ENCODE measurements at regions not wholly inside any gene's neighbourhood (a gene's known extent, or its start where the extent isn't known, plus 50 kb on each side); places are given as distances from the start of the nearest gene placed in this dataset.
"Not testable (repeated sequence)": the region's sequence is repeated elsewhere in the genome, so short reads cannot be mapped to it uniquely, and the experiment has no call there.

DNA sequence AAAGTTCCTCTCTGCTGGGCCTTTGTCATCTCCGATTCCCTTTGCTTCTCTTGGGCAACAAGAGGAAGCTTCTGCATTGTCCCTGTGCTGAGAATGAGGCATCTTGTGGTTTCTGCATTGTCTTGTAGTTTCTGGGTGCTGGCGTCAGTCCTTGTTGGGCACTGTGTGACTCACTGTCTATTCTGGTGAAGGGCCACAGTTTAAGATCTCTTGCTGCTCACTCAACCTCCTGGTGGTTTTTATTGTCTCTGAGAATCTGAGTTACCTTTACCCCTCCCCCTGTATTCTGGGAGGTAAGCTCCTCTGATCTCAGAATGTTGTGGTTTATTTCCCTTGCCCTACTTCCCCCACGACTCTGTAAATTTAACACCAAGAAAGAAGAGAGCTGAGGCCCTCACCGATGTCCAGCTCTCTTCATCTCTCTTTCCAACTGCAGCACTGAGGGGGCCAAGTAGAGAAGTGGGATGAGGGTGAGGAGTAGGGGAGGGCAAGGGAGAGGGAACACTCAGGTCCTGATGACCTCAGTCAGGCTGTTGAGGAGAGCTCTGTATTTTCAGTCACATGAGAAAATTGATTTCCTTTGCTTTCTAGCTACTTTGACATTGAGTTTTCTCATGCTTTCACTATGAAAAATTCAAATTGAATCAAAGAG is 441.6 kb upstream of the PITX2 start:
- TF ChIP-seq, protein P1, sequence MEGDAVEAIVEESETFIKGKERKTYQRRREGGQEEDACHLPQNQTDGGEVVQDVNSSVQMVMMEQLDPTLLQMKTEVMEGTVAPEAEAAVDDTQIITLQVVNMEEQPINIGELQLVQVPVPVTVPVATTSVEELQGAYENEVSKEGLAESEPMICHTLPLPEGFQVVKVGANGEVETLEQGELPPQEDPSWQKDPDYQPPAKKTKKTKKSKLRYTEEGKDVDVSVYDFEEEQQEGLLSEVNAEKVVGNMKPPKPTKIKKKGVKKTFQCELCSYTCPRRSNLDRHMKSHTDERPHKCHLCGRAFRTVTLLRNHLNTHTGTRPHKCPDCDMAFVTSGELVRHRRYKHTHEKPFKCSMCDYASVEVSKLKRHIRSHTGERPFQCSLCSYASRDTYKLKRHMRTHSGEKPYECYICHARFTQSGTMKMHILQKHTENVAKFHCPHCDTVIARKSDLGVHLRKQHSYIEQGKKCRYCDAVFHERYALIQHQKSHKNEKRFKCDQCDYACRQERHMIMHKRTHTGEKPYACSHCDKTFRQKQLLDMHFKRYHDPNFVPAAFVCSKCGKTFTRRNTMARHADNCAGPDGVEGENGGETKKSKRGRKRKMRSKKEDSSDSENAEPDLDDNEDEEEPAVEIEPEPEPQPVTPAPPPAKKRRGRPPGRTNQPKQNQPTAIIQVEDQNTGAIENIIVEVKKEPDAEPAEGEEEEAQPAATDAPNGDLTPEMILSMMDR (conservative IDR thresholded peaks at IDR 0.05; ENCODE audit: low read depth, low read length): no peak
- H3K4me3 ChIP-seq (ENCODE audit: low read depth, low read length): no peak overlapping the region
- DNase-seq (ENCODE audit: low read depth): peak; percentile 88

DNA sequence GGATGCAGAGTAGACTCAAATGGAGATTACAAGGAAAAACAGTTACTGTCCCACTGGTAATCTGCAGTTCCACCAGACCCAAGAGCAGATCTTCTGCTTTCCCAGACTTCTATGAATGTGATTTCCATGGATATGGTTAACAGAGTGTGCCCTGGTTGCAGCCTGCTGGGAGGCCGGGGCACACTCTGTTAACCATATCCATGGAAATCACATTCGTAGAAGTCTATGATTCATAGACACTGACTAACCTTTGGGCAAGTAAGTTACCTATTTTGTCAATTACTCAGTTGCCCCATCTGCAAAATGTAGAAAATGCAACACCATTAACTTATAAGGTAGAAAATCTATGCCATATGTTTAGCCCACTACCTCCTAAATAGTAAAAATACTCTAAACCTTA is 443.1 kb upstream of the PITX2 start:
- H3K4me3 ChIP-seq (ENCODE audit: low read depth, low read length): no peak overlapping the region
- TF ChIP-seq, protein P1 (conservative IDR thresholded peaks at IDR 0.05; ENCODE audit: low read depth, low read length): no peak
- peak; percentile 70 for DNase-seq (ENCODE audit: low read depth)

DNA sequence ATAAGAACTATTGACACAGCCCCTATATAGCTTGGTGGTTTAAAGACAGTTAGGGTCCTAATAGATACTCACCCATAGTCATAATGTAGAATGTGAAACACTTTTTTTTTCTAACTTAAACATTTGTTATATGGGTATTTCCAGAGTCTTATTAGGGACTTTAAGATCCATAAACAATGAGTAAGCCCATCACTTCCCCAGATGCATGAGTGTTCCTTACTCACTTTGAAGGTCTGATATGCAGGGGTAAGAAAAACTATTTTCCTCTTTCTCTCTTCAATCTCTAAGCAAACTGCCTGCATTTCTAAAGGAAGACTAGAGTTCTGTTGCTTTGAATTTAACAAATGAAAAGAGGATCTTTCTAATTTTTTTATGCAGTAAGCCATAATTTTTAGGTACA is 443.6 kb upstream of the PITX2 start:
- DNase-seq (ENCODE audit: low read depth): peak; percentile 20
- TF ChIP-seq, protein P1 (conservative IDR thresholded peaks at IDR 0.05; ENCODE audit: low read depth, low read length): no peak
- H3K4me3 ChIP-seq (ENCODE audit: low read depth, low read length): no peak overlapping the region

DNA sequence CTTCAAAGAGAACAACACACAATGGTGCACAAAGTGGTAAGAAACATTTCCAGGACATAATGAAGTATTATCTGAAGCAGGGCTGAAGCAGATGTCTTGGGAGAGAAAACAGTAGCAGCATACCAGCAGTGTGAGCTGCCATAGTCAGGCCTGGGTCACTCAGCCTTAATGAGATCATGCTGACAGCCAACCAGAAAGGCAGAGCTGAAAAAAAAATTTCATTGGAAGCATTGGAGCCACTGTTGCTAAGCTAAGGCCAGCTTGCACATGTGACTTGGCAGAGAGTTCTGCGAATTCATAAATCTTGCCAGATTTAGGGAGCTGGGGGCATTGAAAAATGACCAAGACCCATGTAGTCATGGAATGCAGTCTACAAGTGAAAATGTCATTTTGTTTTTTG is 444.0 kb upstream of the PITX2 start:
- H3K4me3 ChIP-seq (ENCODE audit: low read depth, low read length): no peak overlapping the region
- peak; percentile 54 for DNase-seq (ENCODE audit: low read depth)
- TF ChIP-seq, protein P1 (conservative IDR thresholded peaks at IDR 0.05; ENCODE audit: low read depth, low read length): no peak

DNA sequence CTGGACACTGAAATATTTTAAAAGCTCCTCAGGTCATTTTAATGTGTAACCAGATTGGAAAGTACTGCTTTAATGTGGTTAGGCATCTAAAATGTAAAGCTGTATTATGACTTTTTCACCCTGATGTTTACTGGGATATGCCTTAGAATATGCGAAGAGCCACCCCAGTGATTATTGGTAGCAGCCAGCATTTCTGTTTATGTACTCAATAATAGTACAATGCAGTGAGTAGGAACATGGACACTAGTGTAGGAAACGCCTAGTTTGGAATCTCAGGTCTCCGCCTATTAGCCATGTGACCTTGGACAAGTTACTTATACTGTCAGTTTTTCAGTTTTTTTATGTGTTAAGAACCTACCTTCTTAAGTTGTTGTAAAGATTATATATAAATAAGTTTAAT is 446.0 kb upstream of the PITX2 start:
- TF ChIP-seq, protein P1 (conservative IDR thresholded peaks at IDR 0.05; ENCODE audit: low read depth, low read length): no peak
- DNase-seq (ENCODE audit: low read depth): no peak
- no peak overlapping the region for H3K4me3 ChIP-seq (ENCODE audit: low read depth, low read length)

DNA sequence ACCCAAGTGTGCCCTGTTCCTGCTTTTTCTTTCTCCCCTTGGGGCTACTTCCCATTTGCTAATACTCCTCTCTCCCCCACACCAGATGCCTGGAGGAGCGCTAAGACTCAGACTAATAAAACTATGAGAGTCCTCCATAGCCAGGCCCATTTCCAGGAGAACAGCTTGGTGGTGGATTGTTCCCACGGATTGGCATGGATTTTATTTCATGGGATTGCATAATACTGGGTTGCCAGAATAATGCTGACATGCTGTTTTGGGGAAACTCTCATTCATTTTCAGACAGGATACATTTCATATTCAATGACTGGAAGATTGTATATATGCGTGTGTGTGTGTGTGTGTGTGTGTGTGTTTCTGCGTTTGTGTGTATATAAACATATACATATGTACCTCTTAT is 447.5 kb upstream of the PITX2 start:
- DNase-seq (ENCODE audit: low read depth): no peak
- TF ChIP-seq, protein P1 (conservative IDR thresholded peaks at IDR 0.05; ENCODE audit: low read depth, low read length): no peak
- no peak overlapping the region for H3K4me3 ChIP-seq (ENCODE audit: low read depth, low read length)

DNA sequence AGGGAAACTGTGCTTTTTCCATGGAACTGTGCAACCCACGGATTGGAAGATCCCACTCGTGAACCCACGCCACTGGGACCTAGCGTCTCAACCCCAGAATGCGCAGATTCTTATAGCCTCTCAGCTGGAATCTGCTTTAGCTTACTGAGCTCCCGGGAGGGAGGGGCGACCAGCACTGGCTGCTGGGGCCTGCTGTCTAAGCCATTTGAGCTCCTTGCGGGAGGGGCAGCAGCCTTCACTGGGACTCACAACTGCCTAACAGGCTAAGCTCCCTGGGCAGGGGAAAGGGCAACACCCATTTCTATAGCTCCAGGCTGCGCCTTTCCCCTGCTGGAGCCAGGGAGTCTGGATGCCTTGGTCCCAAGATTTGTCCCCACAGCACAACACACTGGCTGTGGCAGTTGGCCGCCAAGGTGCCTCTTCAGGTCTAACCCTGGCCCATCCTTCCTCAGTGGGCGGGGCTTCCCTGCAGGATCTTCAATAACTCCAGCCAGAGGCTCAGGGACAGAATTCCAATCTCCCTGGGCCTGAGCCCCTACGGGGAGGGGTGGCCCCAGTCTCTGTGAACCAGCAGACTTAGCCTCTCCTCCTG is 451.7 kb upstream of the PITX2 start:
- DNase-seq (ENCODE audit: low read depth): no peak
- H3K4me3 ChIP-seq (ENCODE audit: low read depth, low read length): no peak overlapping the region
- TF ChIP-seq, protein P1 (conservative IDR thresholded peaks at IDR 0.05; ENCODE audit: low read depth, low read length): no peak

DNA sequence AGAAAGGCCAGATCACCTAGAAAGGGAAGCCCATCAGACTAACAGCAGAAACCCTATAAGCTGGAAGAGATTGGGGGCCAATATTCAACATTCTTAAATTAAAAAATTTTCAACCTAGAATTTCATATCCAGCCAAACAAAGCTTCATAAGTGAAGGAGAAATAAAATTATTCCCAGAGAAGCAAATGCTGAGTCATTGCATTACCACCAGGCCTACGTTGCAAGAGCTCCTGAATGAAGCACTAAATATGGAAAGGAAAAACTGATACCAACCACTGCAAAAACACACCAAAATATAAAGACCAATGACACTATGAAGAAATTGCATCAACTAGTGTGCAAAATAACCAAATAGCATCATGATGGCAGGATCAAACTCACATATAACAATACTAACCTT is 453.4 kb upstream of the PITX2 start:
- DNase-seq (ENCODE audit: low read depth); H3K4me3 ChIP-seq (ENCODE audit: low read depth, low read length): not testable (repeated sequence)
